ENCODE measurements at regions not wholly inside any gene's neighbourhood (a gene's known extent, or its start where the extent isn't known, plus 50 kb on each side); places are given as distances from the start of the nearest gene placed in this dataset.
"Not testable (repeated sequence)": the region's sequence is repeated elsewhere in the genome, so short reads cannot be mapped to it uniquely, and the experiment has no call there.

DNA sequence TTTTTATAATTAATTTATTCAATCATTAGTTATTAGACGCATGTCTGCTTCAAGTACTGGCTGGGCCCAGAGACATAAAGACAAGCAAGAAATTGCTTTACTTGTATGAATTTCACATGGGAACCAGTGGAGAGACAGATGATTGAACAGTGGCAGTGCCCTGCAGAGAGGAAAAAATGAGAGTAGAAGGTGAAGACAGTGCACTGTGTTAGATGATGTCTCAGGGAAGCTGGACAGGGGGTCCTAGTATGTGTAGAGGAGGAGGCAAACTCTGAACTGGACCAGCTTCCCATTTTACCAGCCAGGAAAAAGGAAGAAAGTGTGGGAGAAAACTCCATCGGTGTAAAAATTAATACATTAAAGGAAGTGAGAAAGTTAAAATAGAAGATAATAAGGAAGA lies 126.0 kb downstream of the BACH1 start:
- DNase-seq = no peak
- no peaks in the 10 kb centered on the region for H3K9me3 ChIP-seq (ENCODE audit: control insufficient read depth, low read length)

DNA sequence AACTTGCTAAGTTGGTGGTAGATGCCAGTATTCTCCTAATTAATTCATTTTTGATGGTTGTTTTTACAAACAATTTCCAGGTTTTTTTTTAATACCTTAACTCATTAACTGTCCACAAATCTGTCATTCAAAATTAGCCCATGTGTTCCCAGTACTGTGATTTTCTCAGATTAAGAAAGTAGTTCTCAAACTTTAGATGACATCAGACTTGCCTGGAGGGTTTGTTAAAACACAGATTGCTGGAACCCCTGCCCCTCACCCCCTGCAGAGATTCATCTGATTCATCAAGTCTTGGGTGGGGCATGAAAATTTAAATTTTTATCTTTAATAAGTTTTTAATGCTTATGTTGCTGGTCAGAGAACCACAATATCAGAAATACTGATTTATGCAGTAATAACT lies 130.5 kb downstream of the BACH1 start:
- H3K27ac ChIP-seq (ENCODE audit: low read length) = no peak overlapping the region
- ATAC-seq (no peak), DNase-seq (no peak)
- H3K27me3 ChIP-seq (ENCODE audit: control insufficient read depth, insufficient read depth) = no peaks in the 10 kb centered on the region
- H3K4me1 ChIP-seq (ENCODE audit: control insufficient read depth, insufficient read depth, low read length) = no peaks in the 10 kb centered on the region
- intact Hi-C loops (cut with DNase I) = no loop called here
- no peak overlapping the region for H3K4me3 ChIP-seq (ENCODE audit: low read length)
- H3K9me3 ChIP-seq (ENCODE audit: control insufficient read depth, low read length) = no peaks in the 10 kb centered on the region

More for the DNA sequence above, 126.0 kb downstream of the BACH1 start:
- Histone ChIP-seq H3K4me3 (ENCODE audit: low read length) (no peak overlapping the region), H3K27me3 (ENCODE audit: control insufficient read depth, insufficient read depth) (no peaks in the 10 kb centered on the region), H3K27ac (ENCODE audit: low read length) (no peak overlapping the region), H3K4me1 (ENCODE audit: control insufficient read depth, insufficient read depth, low read length) (no peaks in the 10 kb centered on the region)
- ATAC-seq = no peak
- intact Hi-C loops (cut with DNase I) = no loop called here
- WGBS = 65% methylated on average over 2 of the region's 2 CpGs

DNA sequence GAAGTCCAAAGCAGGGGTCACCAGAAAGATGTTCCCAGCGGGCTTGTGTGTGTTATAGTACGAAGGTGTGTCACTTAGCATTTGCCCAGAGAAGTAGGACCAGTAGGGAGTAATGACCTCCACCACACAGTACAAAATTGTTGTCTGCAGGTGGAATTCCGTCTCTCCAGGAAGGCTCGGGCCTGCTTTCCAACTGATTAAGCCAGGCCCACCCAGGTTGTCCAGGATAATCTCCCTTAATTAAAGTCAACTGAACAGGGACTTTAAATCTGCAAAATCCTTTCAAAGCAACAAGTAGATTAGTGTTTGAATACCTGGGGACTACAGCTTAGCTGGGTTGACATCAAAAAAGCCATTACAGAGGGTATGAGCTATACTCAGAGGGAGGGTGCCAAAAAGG lies 131.3 kb downstream of the BACH1 start:
- intact Hi-C loops (cut with DNase I) = no loop called here
- Histone ChIP-seq H3K4me1 (ENCODE audit: control insufficient read depth, insufficient read depth, low read length) (no peaks in the 10 kb centered on the region), H3K27me3 (ENCODE audit: control insufficient read depth, insufficient read depth) (no peaks in the 10 kb centered on the region), H3K27ac (ENCODE audit: low read length) (no peak overlapping the region), H3K9me3 (ENCODE audit: control insufficient read depth, low read length) (no peaks in the 10 kb centered on the region), H3K4me3 (ENCODE audit: low read length) (no peak overlapping the region)
- no peak for DNase-seq
- 97% methylated on average over 4 of the region's 4 CpGs for WGBS
- ATAC-seq = no peak

DNA sequence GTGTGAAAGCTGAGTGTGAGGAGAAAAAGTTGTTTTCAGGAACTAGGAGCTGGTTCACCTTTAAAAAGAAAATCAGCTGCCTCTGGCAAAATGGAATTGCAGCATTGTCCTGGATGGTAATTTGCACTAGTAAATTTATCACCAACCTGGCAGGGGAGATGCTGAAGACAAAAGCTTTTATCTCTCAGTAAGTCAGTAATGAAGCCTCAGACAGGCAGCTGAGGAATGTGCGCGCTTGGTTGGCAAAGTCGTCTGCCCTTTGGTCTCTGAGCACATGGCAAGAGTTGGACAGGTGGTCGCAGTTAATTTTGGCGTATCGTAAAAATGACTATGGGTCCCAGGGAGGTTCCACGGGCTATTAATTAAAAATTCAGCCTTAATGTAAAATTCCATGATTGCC lies 131.9 kb downstream of the BACH1 start:
- WGBS = 90% methylated on average over 7 of the region's 7 CpGs
- Histone ChIP-seq H3K9me3 (ENCODE audit: control insufficient read depth, low read length) (no peaks in the 10 kb centered on the region), H3K4me3 (ENCODE audit: low read length) (no peak overlapping the region), H3K27ac (ENCODE audit: low read length) (no peak overlapping the region), H3K4me1 (ENCODE audit: control insufficient read depth, insufficient read depth, low read length) (no peaks in the 10 kb centered on the region), H3K27me3 (ENCODE audit: control insufficient read depth, insufficient read depth) (no peaks in the 10 kb centered on the region)
- intact Hi-C loops (cut with DNase I) = no loop called here
- ATAC-seq = no peak
- no peak for DNase-seq

DNA sequence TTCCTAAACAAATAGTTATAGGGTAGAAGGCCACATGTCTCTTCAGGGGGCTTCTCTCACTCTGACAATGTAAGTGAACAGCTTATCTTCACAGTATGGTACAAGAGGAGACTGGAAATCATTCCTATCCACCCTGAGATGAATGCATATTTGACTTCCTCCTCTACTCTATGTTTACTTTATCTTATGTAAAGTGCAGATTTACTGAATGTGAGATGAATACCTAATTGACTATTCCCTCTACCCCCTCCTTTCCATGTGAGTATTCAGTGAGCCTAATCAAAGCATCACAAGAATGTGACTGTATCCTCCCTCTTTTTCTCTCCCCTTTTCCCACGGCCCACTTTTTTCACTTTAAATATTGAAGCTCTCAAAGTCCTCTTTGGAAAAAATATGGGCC lies 132.5 kb downstream of the BACH1 start:
- Histone ChIP-seq H3K4me1 (ENCODE audit: control insufficient read depth, insufficient read depth, low read length) (peaks cover 5% of the 10 kb centered on the region), H3K9me3 (ENCODE audit: control insufficient read depth, low read length) (no peaks in the 10 kb centered on the region), H3K27ac (ENCODE audit: low read length) (no peak overlapping the region), H3K27me3 (ENCODE audit: control insufficient read depth, insufficient read depth) (no peaks in the 10 kb centered on the region), H3K4me3 (ENCODE audit: low read length) (no peak overlapping the region)
- WGBS = 61% methylated on average over 1 of the region's 1 CpG
- intact Hi-C loops (cut with DNase I) = no loop called here
- no peak for DNase-seq
- no peak for ATAC-seq

DNA sequence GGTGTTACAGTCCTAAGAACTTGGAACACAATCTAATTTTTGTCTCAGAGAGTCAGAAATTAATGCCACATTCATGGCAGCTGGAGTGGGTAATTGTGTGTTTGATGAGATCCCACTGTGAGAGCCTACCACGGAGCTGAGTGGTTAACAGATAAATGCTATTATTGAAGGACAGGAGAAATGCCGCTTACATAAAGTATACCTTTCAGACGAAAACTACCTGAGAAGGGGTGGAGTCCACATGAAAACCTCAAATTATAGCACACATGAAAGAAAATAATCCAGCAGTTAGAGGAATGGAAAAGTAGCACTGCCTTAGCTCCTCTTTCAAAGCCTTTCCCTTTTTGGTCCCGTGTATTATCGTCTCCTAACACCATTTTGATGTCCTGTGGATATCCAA lies 133.0 kb downstream of the BACH1 start:
- ATAC-seq (no peak), DNase-seq (no peak)
- peaks cover 5% of the 10 kb centered on the region for H3K4me1 ChIP-seq (ENCODE audit: control insufficient read depth, insufficient read depth, low read length)
- no peaks in the 10 kb centered on the region for H3K27me3 ChIP-seq (ENCODE audit: control insufficient read depth, insufficient read depth)
- no peak overlapping the region for H3K27ac ChIP-seq (ENCODE audit: low read length)
- no peak overlapping the region for H3K4me3 ChIP-seq (ENCODE audit: low read length)
- 93% methylated on average over 5 of the region's 5 CpGs for WGBS
- H3K9me3 ChIP-seq (ENCODE audit: control insufficient read depth, low read length) = no peaks in the 10 kb centered on the region
- intact Hi-C loops (cut with DNase I) = no loop called here

DNA sequence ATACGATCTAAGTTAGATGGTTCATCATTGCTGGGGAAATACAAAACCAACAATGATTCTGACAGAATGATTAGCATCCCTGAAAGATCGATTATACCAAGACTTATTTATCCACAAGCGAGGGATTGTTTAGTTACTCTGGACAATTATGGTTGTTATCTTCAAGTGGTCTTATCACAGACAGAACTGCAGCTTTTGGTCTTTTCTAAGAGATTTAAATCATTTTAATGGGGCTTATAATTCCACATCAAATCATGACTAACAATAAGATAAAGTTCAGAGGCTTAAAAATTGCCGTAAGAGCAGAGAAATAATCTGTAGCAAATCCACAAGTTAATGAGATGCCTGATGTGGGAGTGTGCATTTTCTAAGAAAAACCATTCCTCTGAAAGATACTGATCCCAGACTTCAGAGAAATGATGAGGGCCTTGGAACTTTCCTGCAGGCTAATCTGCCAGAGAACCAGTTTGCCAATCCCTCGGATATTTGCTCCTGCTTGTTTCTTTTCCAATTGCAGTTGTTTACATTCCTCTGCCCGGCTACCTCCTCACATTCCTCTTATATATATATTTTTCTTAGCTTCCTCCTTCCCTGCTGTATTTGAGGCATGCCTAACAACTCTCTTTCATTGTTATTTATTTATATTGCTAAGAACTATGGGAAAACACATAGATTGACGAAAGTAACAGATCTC lies 134.8 kb downstream of the BACH1 start:
- H3K27me3 ChIP-seq (ENCODE audit: control insufficient read depth, insufficient read depth) = no peaks in the 10 kb centered on the region
- no peak for DNase-seq
- no peaks in the 10 kb centered on the region for H3K9me3 ChIP-seq (ENCODE audit: control insufficient read depth, low read length)
- no peak overlapping the region for H3K4me3 ChIP-seq (ENCODE audit: low read length)
- H3K4me1 ChIP-seq (ENCODE audit: control insufficient read depth, insufficient read depth, low read length) = peaks cover 5% of the 10 kb centered on the region
- intact Hi-C loops (cut with DNase I) = no loop called here
- 79% methylated on average over 7 of the region's 7 CpGs for WGBS
- no peak overlapping the region for H3K27ac ChIP-seq (ENCODE audit: low read length)
- no peak for ATAC-seq

DNA sequence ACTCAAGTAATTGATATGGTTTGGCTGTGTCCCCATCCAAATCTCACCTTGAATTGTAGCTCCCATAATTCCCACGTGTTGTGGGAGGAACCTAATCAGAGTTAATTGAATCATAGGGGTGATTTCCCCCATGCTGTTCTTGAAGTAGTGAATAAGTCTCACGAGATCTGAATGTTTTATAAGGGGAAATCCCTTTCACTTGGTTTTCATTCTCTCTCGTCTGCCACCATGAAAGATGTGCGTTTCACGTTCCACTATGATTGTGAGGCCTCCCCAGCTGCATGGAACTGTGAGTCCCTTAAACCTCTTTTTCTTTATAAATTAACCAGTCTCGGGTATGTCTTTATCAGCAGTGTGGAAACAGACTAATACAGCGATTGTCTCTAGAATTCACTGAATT lies 135.4 kb downstream of the BACH1 start:
- intact Hi-C loops (cut with DNase I) = no loop called here
- Histone ChIP-seq H3K4me1 (ENCODE audit: control insufficient read depth, insufficient read depth, low read length) (peaks cover 5% of the 10 kb centered on the region), H3K4me3 (ENCODE audit: low read length) (no peak overlapping the region), H3K9me3 (ENCODE audit: control insufficient read depth, low read length) (no peaks in the 10 kb centered on the region), H3K27ac (ENCODE audit: low read length) (no peak overlapping the region), H3K27me3 (ENCODE audit: control insufficient read depth, insufficient read depth) (no peaks in the 10 kb centered on the region)
- DNase-seq (no peak), ATAC-seq (no peak)
- WGBS = 89% methylated on average over 7 of the region's 7 CpGs

DNA sequence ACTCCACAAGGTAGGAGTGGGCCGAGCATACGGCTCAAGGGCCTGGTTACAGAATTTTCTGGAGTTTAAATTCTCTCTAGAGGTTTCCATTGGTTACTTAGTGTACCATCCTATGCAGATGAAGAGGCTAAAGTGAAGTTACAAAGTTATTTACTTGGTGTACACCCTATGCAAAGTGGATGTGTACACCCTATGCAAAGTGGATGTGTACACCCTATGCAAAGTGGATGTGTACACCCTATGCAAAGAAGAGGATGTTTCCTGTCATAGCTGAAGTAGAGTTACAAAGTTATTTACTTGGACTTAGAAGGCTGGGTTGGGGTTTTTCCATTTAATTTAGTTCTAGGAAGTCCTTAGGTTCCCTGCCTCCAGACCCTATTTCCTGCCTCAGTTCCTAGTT lies 136.3 kb downstream of the BACH1 start:
- H3K9me3 ChIP-seq (ENCODE audit: control insufficient read depth, low read length); intact Hi-C loops (cut with DNase I); H3K4me3 ChIP-seq (ENCODE audit: low read length); H3K27ac ChIP-seq (ENCODE audit: low read length); H3K27me3 ChIP-seq (ENCODE audit: control insufficient read depth, insufficient read depth); ATAC-seq; H3K4me1 ChIP-seq (ENCODE audit: control insufficient read depth, insufficient read depth, low read length); DNase-seq: not testable (repeated sequence)
- WGBS = over 99% methylated on average over 2 of the region's 2 CpGs

DNA sequence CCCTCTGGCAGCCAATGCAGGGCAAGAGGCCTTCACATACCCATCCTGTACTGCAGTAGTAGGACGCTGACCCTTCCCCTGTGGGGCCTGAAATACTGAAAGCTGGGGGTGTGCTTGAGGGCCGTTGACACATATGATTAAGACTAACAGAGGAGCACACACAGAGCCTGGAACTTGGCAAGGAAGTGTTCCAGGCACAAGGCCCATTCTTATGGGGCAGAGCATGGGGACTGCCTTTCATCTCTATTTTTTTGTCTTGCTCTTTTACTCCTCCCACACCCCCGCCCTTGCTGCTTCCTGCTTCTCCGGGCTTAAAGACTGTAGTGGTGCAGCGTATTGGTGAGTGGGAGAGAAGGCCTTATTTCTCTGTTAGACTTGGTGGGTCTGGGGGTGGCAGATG lies 137.4 kb downstream of the BACH1 start:
- H3K9me3 ChIP-seq (ENCODE audit: control insufficient read depth, low read length) = no peaks in the 10 kb centered on the region
- H3K27me3 ChIP-seq (ENCODE audit: control insufficient read depth, insufficient read depth) = no peaks in the 10 kb centered on the region
- WGBS = 35% methylated on average over 5 of the region's 5 CpGs
- no peak overlapping the region for H3K4me3 ChIP-seq (ENCODE audit: low read length)
- DNase-seq = peak in 2 of 3 donors; percentile 23 to 69
- H3K4me1 ChIP-seq (ENCODE audit: control insufficient read depth, insufficient read depth, low read length) = peaks cover 5% of the 10 kb centered on the region
- H3K27ac ChIP-seq (ENCODE audit: low read length) = no peak overlapping the region
- ATAC-seq = peak; percentile 80 to 87
- intact Hi-C loops (cut with DNase I) = no loop called here

DNA sequence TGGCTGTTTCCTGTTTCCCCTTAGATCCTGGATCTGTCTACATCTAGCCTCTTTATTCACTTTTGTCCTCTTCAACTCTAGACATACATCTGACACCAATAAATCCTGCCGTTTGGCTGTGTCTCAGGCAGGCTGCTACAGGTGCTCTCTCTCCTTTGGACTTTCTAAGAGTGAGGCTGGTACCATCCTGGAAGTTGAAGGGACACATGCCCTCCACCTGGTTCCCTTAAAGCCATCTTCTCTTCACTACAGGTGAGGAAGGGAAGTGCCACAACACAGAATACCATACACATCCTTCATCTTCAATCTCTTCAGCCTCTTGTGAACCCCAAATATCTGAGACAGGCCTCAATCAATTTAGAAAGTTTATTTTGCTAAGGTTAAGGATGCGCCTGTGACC lies 137.9 kb downstream of the BACH1 start:
- Histone ChIP-seq H3K27me3 (ENCODE audit: control insufficient read depth, insufficient read depth) (no peaks in the 10 kb centered on the region), H3K27ac (ENCODE audit: low read length) (no peak overlapping the region), H3K9me3 (ENCODE audit: control insufficient read depth, low read length) (no peaks in the 10 kb centered on the region), H3K4me1 (ENCODE audit: control insufficient read depth, insufficient read depth, low read length) (peaks cover 5% of the 10 kb centered on the region), H3K4me3 (ENCODE audit: low read length) (no peak overlapping the region)
- peak in 1 of 2 donors; percentile 16 for ATAC-seq
- intact Hi-C loops (cut with DNase I) = no loop called here
- DNase-seq = no peak
- WGBS = 71% methylated on average over 2 of the region's 2 CpGs

DNA sequence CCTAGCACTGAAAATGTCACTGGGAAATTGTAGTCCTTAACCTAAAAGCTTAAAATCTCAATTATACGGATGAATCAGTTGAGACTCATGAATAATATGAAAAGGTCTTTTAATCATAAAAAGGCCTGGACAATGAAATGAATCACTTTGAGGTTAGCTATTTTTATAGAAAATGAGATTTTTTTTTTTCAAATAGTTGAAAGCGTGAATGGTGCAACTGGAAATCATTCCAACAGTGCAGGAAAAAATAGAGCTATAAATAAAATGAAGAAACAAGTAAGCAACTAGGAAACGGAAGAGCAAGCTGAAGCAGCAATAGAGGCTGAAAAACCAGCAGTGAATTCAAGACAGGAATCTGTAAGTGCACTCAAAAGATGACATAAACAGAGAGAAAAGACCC lies 142.9 kb downstream of the BACH1 start:
- DNase-seq (no peak), ATAC-seq (no peak)
- intact Hi-C loops (cut with DNase I) = no loop called here
- WGBS = 65% methylated on average over 3 of the region's 3 CpGs
- no peak overlapping the region for H3K27ac ChIP-seq (ENCODE audit: low read length)
- no peaks in the 10 kb centered on the region for H3K9me3 ChIP-seq (ENCODE audit: control insufficient read depth, low read length)
- no peaks in the 10 kb centered on the region for H3K27me3 ChIP-seq (ENCODE audit: control insufficient read depth, insufficient read depth)
- no peak overlapping the region for H3K4me3 ChIP-seq (ENCODE audit: low read length)
- no peaks in the 10 kb centered on the region for H3K4me1 ChIP-seq (ENCODE audit: control insufficient read depth, insufficient read depth, low read length)

Data from right cardiac atrium (tissue), 5 donors.